IMR-90 (cell line): ENCODE measurements at regions not wholly inside any gene's neighbourhood (a gene's known extent, or its start where the extent isn't known, plus 50 kb on each side); places are given as distances from the start of the nearest gene placed in this dataset.

Experiments used
- ATAC-seq: fragments of 200-7000 bp; cut with Tn5 transposase; 2 replicates; pipeline ENCODE4 v1.9.1; 2020; ENCODE audit warnings: low read depth, mild to moderate bottlenecking, moderate library complexity
- BruUV-seq: library from RNA; stranded (reverse); fragments of 400-500 nt; replicated peaks from 2 replicates; lab custom pipeline; 2021; lab: Mats Ljungman, UMichigan
- CTCF ChIA-PET: fragments of 300-600 bp; formaldehyde crosslinking; extraction: SDS; loops from one replicate; lab custom pipeline; 2021; ENCODE audit warnings: antibody characterized with exemption; lab: Yijun Ruan, JAX
- POLR2A ChIA-PET: fragments of 300-600 bp; sonication (Branson Sonifier 250); formaldehyde crosslinking; loops from one replicate; lab custom pipeline; 2022; ENCODE audit warnings: antibody characterized with exemption; ENCODE audit not compliant: unreplicated experiment; lab: Charles Lee
- DNase-seq: peaks from one replicate; pipeline ENCODE4 v3.0.0; 2013
- H2AFZ ChIP-seq: replicated peaks from 2 replicates; pipeline ENCODE3; 2013; ENCODE audit warnings: low read length, mild to moderate bottlenecking; ENCODE audit not compliant: poor library complexity
- H2AK5ac ChIP-seq: 2 replicates; pipeline ENCODE4 v1.6.1; 2013; ENCODE audit warnings: low read depth, low read length, inconsistent platforms
- H2AK9ac ChIP-seq: replicated peaks from 2 replicates; pipeline ENCODE3; 2013; ENCODE audit warnings: mild to moderate bottlenecking, low read depth, low read length, moderate library complexity; ENCODE audit not compliant: poor library complexity
- H2BK120ac ChIP-seq: 2 replicates; pipeline ENCODE4 v1.6.1; 2013; ENCODE audit warnings: low read depth, low read length, inconsistent platforms
- H2BK15ac ChIP-seq: 3 replicates; pipeline ENCODE4 v1.6.1; 2013; ENCODE audit warnings: low read depth, low read length, inconsistent platforms
- H2BK20ac ChIP-seq: 2 replicates; pipeline ENCODE4 v1.6.1; 2013; ENCODE audit warnings: low read depth, mild to moderate bottlenecking, inconsistent platforms, low read length, moderate library complexity
- H2BK5ac ChIP-seq: 2 replicates; pipeline ENCODE4 v1.6.1; 2013; ENCODE audit warnings: mild to moderate bottlenecking, low read depth, low read length, inconsistent platforms; ENCODE audit not compliant: poor library complexity, severe bottlenecking
- H3K14ac ChIP-seq: replicated peaks from 2 replicates; pipeline ENCODE4 v1.6.1; 2013; ENCODE audit warnings: low read depth, low read length, inconsistent platforms
- H3K18ac ChIP-seq: 2 replicates; pipeline ENCODE4 v1.6.1; 2013; ENCODE audit warnings: low read depth, low read length, control low read depth
- H3K23ac ChIP-seq: 2 replicates; pipeline ENCODE4 v1.6.1; 2013; ENCODE audit warnings: low read depth, low read length, inconsistent platforms
- H3K27ac ChIP-seq: 2 replicates; pipeline ENCODE4 v1.5.1; 2013; ENCODE audit warnings: mild to moderate bottlenecking, control low read depth, low read length; ENCODE audit not compliant: insufficient read depth
- H3K27me3 ChIP-seq: 2 replicates; pipeline ENCODE4 v1.6.1; 2013; ENCODE audit warnings: low read length; ENCODE audit not compliant: control insufficient read depth, insufficient read depth
- H3K36me3 ChIP-seq: 2 replicates; pipeline ENCODE4 v1.6.1; 2013; ENCODE audit warnings: low read length, mixed read lengths; ENCODE audit not compliant: control insufficient read depth, insufficient read depth
- H3K4ac ChIP-seq: 2 replicates; pipeline ENCODE4 v1.6.1; 2013; ENCODE audit warnings: low read depth, low read length, inconsistent platforms
- H3K4me1 ChIP-seq: 2 replicates; pipeline ENCODE4 v1.6.1; 2013; ENCODE audit warnings: low read length, mixed read lengths; ENCODE audit not compliant: control insufficient read depth, insufficient read depth
- H3K4me2 ChIP-seq: 2 replicates; pipeline ENCODE4 v1.6.1; 2013; ENCODE audit warnings: low read depth, mild to moderate bottlenecking, control low read depth, low read length, moderate library complexity
- H3K4me3 ChIP-seq: 2 replicates; pipeline ENCODE4 v1.5.1; 2013; ENCODE audit warnings: low read depth, mild to moderate bottlenecking, control low read depth, low read length, moderate library complexity; ENCODE audit not compliant: insufficient read depth
- H3K56ac ChIP-seq: 2 replicates; pipeline ENCODE4 v1.6.1; 2013; ENCODE audit warnings: low read length, inconsistent platforms; ENCODE audit not compliant: insufficient read depth; ENCODE audit errors: extremely low read depth
- H3K79me1 ChIP-seq, 2 experiments: 2 replicates each; pipeline ENCODE4 v1.6.1; 2013; ENCODE audit warnings: low read length in 2 of 2, inconsistent platforms in 1 of 2, low read depth in 1 of 2
- H3K9ac ChIP-seq: 2 replicates; pipeline ENCODE4 v1.6.1; 2013; ENCODE audit warnings: low read depth, low read length, control low read depth
- H3K9me1 ChIP-seq: 2 replicates; pipeline ENCODE4 v1.6.1; 2013; ENCODE audit warnings: low read length, inconsistent platforms; ENCODE audit not compliant: insufficient read depth
- H3K9me3 ChIP-seq: 2 replicates; pipeline ENCODE4 v1.6.1; 2013; ENCODE audit warnings: low read length; ENCODE audit not compliant: control insufficient read depth, insufficient read depth
- H4K20me1 ChIP-seq: 2 replicates; pipeline ENCODE4 v1.6.1; 2013; ENCODE audit warnings: low read length, inconsistent platforms; ENCODE audit not compliant: insufficient read depth
- H4K5ac ChIP-seq: 2 replicates; pipeline ENCODE4 v1.6.1; 2013; ENCODE audit warnings: mild to moderate bottlenecking, low read depth, low read length, control low read depth
- H4K8ac ChIP-seq, 2 experiments: 2 replicates each; pipeline ENCODE4 v1.6.1; 2013; ENCODE audit warnings: low read depth in 2 of 2, low read length in 2 of 2, control low read depth in 1 of 2, inconsistent platforms in 1 of 2
- H4K91ac ChIP-seq: 2 replicates; pipeline ENCODE4 v1.6.1; 2013; ENCODE audit warnings: low read depth, low read length, inconsistent platforms; ENCODE audit not compliant: insufficient read depth
- ELK1 ChIP-seq: fragments of 150-350 bp; IDR thresholded peaks from 2 replicates; pipeline ENCODE4 v1.6.1; 2016; ENCODE audit warnings: low read depth, mild to moderate bottlenecking, low read length, moderate library complexity, borderline replicate concordance
- MXI1 ChIP-seq: IDR thresholded peaks from 2 replicates; pipeline ENCODE4 v1.6.1; 2012; ENCODE audit warnings: low read depth, mild to moderate bottlenecking, low read length, moderate library complexity, borderline replicate concordance
- USF2 ChIP-seq: fragments of 150-350 bp; IDR thresholded peaks from 2 replicates; pipeline ENCODE4 v1.6.1; 2017; ENCODE audit warnings: mild to moderate bottlenecking, antibody characterized with exemption, low read length, low read depth
- WGBS, 2 experiments: methylation state at CpG; one replicate each; pipeline versions ENCODE4 v1.1.5 to v1.1.7; 2013; ENCODE audit warnings: missing lambda C conversion rate in 2 of 2; ENCODE audit not compliant: insufficient read length in 1 of 2; ENCODE audit errors: extremely low coverage in 2 of 2; 5-methylcytosine and 5-hydroxymethylcytosine counted together
- dilution Hi-C: fragments of 300-500 bp; cut with HindIII; formaldehyde crosslinking; loops from one replicate; pipeline ENCODE4 v1.14.3; 2018; ENCODE audit warnings: low sequenced_read_pairs; ENCODE audit not compliant: unreplicated experiment
- in situ Hi-C: fragments of 300-500 bp; cut with MboI; formaldehyde crosslinking; loops from 3 replicates; pipeline ENCODE4 v1.14.3; 2019; ENCODE audit warnings: low sequenced_read_pairs, inconsistent platforms, mixed read lengths
- intact Hi-C: fragments of 100-400 bp; cut with micrococcal nuclease; formaldehyde crosslinking; loops from 2 replicates; pipeline ENCODE4 v1.10.0; 2022

- Histone ChIP-seq H4K91ac (no peak overlapping the region), H2AFZ (no peak overlapping the region), H2AK9ac (no peak overlapping the region), H4K8ac (no peak overlapping the region), H3K4me3 (no peak overlapping the region), H3K14ac (no peak overlapping the region), H3K4ac (no peak overlapping the region), H3K9me1 (no peaks in the 10 kb centered on the region; the same call in 1 of the 2 replicates), H3K36me3 (no peaks in the 10 kb centered on the region), H3K27ac (no peak overlapping the region), H3K18ac (no peak overlapping the region), H3K9ac (no peak overlapping the region), H3K23ac (no peak overlapping the region), H3K56ac (no peak overlapping the region), H3K9me3 (no peaks in the 10 kb centered on the region), H2BK5ac (no peak overlapping the region), H3K79me1 (no peaks in the 10 kb centered on the region; a peak in 1 of 4 replicates), H4K20me1 (peaks cover 3% of the 10 kb centered on the region; the same call in 1 of the 2 replicates), H2BK20ac (no peak overlapping the region), H3K4me2 (no peak overlapping the region), H2BK15ac (no peak overlapping the region), H3K4me1 (0 out of 2 replicates have a peak, but pooled peaks cover 2% of the 10 kb centered on the region), H3K27me3 (no peaks in the 10 kb centered on the region), H2AK5ac (no peak overlapping the region), H4K5ac (no peak overlapping the region), H2BK120ac (no peak overlapping the region)
- in situ Hi-C loops (no loop called here), intact Hi-C loops (no loop called here), dilution Hi-C loops (no loop called here)
- POLR2A ChIA-PET, result no interaction called here
- TF ChIP-seq ELK1, result no peak
- no peak for TF ChIP-seq USF2
- no peak for TF ChIP-seq MXI1
- CTCF ChIA-PET, result interaction anchor here (0.7 kb wide), 1 partner anchor 753 kb away, joined by 3 read pairs; no protein-coding TSS in a partner anchor
- DNase-seq (no peak), ATAC-seq (no peak)
- WGBS, 2 experiments, result no CpG with 5 or more reads among the region's 11 CpGs
- no TSS peak for BruUV-seq
These were observed 102.4 kb downstream of the NDFIP1 start for GRCh38 chr5:142210864-142211412.
